Fibroblast of the aortic adventitia (primary cell): ENCODE measurements at regions not wholly inside any gene's neighbourhood (a gene's known extent, or its start where the extent isn't known, plus 50 kb on each side); places are given as distances from the start of the nearest gene placed in this dataset.

Experiments used
- DNase-seq: peaks from one replicate; pipeline ENCODE4 v3.0.0-alpha.2; 2010; ENCODE audit warnings: low read depth
- H3K4me3 ChIP-seq: 2 replicates; pipeline ENCODE4 v1.5.1; 2011; ENCODE audit warnings: low read depth, mild to moderate bottlenecking, control low read depth, low read length, moderate library complexity
- CTCF ChIP-seq: IDR thresholded peaks from 2 replicates; pipeline ENCODE4 v1.5.1; 2011; ENCODE audit warnings: mild to moderate bottlenecking, low read length, control low read depth, inconsistent platforms; ENCODE audit not compliant: insufficient read depth

GRCh38 chr18:10040287-10041011 lies 126.6 kb downstream of the VAPA start:
- no peak for TF ChIP-seq CTCF
- no peak overlapping the region for H3K4me3 ChIP-seq
- peak; percentile 74 for DNase-seq

- no peak overlapping the region for H3K4me3 ChIP-seq
- peak; percentile 35 for DNase-seq
- TF ChIP-seq CTCF, result no peak
These were observed 127.4 kb downstream of the VAPA start for GRCh38 chr18:10041180-10041579.

- DNase-seq, result no peak
These were observed 128.7 kb downstream of the VAPA start for GRCh38 chr18:10042492-10042891.

GRCh38 chr18:10044054-10044453 lies 130.2 kb downstream of the VAPA start:
- no peak for TF ChIP-seq CTCF
- DNase-seq, result no peak
- no peak overlapping the region for H3K4me3 ChIP-seq

More at GRCh38 chr18:10042492-10042891, 128.7 kb downstream of the VAPA start:
- no peak overlapping the region for H3K4me3 ChIP-seq
- TF ChIP-seq CTCF, result no peak

- no peak for TF ChIP-seq CTCF
- H3K4me3 ChIP-seq, result no peak overlapping the region
- DNase-seq, result no peak
These were observed 131.6 kb downstream of the VAPA start for GRCh38 chr18:10045296-10045891.

- DNase-seq, result no peak
- no peak overlapping the region for H3K4me3 ChIP-seq
- no peak for TF ChIP-seq CTCF
These were observed 132.5 kb downstream of the VAPA start for GRCh38 chr18:10046178-10046807.
